GM18507 (cell line): ENCODE measurements at regions not wholly inside any gene's neighbourhood (a gene's known extent, or its start where the extent isn't known, plus 50 kb on each side); places are given as distances from the start of the nearest gene placed in this dataset.
A peak's percentile ranks its signal among the peaks of the same experiment; 100 is the strongest.
"Not testable (repeated sequence)": the region's sequence is repeated elsewhere in the genome, so short reads cannot be mapped to it uniquely, and the experiment has no call there.

ENCODE experiments used
- DNase-seq: peaks from one replicate; pipeline ENCODE4 v3.0.0; 2011; ENCODE audit warnings: low read depth; ENCODE audit not compliant: insufficient read length; ENCODE audit errors: extremely low spot score
- FAIRE-seq: peaks from 2 replicates; lab custom pipeline; 2011; peaks lifted over from hg19 to GRCh38; lab: Jason Lieb, UNC

DNA sequence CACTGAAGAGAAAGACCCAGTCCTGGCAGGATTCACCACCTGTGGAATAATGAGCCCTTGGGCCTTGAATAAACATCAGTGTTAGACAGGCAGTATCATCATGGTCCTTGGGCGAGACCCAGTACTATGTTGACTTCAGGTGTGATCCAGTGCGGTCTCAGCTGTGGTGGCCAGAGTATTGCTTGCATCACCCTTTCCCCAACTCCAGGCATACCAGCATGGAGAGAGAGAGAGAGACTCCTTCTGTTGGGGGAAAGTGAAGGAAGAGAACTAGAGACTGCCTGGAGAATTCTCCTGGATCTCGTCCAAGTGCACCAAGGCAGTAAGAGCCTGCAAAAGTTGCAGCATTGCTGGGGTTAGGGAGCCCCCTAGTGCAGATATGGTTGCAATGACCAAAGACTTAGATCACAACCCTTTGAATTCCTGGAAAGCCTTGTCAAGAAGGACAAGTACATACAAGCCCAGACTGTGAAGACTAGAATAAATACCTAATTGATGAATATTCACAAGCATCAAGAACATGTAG, 61.1 kb upstream of the VAMP7 start:
- FAIRE-seq (peak; percentile 80), DNase-seq (no peak)

GRCh38 chrX:155819525-155819924, 61.6 kb upstream of the VAMP7 start:
- FAIRE-seq, result no peak
- DNase-seq, result no peak

GRCh38 chrX:155814391-155814790, 66.8 kb upstream of the VAMP7 start:
- FAIRE-seq, DNase-seq: not testable (repeated sequence)

DNA sequence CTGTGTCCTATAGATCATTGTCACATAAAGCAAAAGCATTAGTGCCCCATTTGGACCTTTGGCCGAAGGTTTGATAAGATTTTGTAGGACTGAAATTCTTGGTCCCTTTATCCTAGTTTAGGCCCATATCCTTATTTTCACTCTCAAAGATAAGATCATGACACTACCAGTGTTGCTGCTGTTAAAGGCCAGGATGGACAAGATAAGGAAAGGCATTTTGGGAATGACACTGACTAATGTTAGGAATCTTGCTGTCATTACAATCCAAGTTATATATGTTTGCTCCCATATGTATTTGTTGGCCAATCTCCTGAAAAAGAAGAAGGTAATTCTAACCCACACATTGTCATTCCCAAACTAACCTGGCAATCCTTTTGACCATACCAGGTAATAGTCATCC, 101.3 kb upstream of the VAMP7 start:
- DNase-seq, result no peak
- FAIRE-seq, result no peak

DNA sequence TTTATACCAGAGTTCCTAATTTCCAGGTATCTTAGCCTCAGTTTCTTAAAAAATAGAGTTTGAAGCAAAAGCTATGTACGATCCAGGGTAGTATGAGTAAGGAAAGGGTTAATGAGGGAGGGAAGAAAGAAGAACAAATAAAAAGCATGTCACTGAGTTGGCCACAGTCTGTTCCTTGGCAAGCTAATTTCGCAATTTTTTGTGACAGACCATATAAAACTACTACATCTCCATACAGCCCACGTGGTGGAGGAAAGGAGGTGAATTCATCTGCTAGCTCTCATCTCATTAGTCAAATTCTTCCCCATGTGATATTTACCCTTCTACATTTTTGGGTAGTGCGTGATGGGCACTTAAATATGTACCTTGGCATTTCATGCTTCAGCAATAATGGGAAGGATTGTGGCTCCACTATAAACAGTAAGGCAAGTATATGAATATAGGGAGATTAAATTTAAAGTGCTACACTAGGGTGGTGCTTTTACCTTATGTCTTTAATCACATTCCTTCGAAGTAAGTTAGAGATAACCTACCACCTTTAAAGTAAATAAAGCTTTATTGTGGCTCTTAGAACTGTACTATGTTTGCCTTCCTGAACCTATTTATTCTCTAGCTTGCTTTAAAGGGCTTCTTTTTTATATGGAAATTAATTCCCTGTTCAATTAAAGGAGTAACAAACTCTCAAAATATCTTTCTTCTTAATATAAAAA, 102.1 kb upstream of the VAMP7 start:
- FAIRE-seq (no peak), DNase-seq (no peak)

DNA sequence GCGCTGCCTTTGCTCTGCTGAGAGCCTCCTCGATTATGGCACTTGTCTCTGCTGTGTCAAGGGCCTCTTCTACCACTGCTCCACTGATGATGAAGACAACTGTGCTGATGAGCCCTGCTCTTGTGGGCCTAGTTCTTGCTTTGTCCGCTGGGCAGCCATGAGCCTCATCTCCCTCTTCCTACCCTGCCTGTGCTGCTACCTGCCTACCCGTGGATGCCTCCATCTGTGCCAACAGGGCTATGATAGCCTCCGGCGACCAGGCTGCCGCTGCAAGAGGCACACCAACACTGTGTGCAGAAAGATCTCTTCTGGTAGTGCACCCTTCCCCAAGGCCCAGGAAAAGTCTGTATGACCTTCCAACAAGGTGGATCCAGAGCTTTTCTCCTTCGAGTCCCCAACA, 106.8 kb upstream of the VAMP7 start:
- DNase-seq (no peak), FAIRE-seq (no peak)

DNA sequence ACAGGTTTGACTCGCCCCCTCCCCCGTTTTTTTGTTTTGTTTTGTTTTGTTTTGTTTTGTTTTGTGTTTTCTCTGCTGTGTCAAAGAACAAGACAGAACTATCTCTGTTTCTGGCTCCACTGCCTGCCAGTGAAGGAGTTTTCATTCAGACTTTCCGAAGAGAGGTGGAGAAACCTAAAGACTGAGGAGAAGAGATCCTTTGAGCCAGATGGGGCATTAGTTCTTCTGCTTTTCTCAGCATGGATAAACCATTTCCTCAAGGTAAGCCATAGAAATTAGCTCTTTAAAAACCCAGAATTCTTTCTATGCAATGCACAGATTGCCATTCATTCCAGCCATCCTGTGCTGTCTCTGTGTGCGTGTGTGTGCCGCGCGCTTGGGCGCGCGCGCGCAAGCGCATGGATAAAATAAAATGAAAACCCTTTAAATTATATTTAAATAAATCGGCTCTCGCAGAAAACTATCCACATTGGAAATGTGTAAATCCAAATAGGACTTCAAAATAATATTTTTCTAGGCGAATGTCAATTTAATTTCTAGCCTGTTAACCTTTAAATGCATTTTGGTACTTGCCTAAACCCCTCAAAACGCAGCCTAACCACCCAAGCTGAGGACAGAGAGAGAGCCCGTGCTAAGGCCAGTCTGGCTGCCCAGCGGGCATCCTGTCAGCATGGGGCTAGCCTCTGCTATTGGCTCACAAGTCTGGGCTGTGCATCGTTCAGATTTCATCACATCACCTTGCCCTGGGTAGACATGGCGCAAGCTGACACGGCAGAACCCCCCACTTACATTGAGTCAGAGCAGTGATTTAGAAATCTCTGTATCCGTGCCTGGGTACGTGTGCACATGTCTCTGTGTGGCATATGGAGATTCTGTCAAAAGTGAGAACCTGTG, 113.0 kb upstream of the VAMP7 start:
- no peak for FAIRE-seq
- DNase-seq, result no peak

DNA sequence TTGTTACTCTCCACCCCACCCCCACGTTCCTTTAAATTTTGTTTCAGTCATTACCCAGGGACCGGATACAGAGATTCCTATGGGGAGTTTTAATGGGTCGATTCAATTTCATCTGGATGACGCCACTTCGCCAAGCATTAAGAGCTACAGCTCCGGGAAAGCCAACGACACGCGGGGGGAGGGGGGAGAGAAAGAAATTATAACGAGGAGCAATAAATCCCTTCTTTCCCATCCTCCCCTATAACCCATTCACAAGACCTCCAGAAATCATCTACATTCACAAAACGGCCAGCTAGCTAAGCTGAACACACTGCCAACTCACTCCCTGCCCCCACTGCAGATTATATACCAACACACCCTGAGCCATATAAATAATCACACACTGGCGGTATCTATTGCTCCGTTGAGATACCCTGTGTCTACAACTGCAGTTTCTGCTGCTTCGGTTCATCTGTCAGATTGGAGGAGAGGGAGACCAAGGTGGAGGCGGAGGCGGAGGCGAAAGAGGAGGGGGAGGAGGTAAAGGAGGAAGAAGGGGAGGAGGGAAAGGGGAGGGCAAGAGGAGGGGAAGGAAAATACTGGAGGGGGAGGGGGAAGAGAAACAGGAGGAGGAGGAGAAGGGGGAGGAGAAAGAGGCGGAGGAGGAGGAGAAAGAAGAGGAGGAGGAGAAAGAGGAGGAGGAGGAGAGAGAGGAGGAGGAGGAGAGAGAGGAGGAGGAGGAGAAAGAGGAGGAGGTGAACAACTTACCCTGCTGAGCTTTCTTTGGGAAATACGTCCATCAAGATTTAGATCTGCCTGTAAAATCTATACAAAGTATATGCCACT, 113.9 kb upstream of the VAMP7 start:
- DNase-seq (no peak), FAIRE-seq (no peak)

DNA sequence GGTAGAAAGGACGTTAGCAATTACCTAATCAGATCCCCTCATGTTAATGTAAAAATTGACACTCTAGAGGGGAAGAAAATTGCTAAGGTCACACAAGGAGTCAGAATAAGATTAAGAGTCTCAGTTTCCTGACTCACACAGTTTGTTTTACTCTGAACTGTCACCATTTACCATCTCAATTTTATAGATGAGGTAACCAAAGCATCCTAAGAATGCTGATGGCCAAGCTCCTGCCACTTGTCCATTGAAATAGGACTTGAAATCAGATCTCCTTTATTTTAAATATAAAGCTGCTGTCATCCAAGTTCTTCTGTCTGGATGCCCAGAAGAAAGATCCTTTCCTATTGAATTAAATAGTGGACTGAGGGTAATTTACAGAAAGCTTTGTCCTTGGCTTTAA, 114.8 kb upstream of the VAMP7 start:
- DNase-seq (no peak), FAIRE-seq (no peak)

- FAIRE-seq (no peak), DNase-seq (no peak)
Measured at GRCh38 chrX:155761185-155761584, 120.0 kb upstream of the VAMP7 start.

DNA sequence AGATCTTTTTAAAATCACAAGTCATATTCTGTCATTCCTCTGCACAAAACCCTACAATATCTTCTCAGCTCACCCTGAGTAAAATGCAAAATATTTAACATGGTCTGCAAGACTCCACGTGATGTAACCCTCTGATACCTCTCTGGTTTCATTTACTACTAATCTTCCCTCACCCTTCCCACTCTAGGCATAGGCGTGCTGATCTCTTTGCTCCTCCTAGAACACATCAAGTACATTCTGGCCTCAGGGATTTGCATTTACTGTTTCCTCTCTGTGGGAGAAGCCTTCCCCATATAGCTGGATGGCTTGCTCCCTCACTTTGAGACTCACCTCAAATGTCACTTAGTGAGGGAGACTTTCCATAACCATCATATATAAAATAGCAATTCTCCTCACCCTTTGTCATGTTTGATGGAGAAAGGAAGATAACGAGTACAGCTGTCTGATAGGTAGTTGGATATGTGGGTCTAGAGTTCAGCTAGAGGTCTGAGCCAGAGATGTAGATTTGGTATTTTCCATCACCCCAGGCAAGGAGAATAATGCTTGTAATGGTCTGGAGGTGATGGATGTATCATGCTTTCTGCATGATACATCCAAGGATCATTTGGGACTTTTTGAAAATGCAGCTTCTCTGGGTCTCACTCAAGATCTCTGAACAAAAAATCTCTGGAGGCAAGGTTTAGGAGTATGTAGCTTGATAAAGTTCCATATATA, 123.9 kb upstream of the VAMP7 start:
- DNase-seq (no peak), FAIRE-seq (no peak)

DNA sequence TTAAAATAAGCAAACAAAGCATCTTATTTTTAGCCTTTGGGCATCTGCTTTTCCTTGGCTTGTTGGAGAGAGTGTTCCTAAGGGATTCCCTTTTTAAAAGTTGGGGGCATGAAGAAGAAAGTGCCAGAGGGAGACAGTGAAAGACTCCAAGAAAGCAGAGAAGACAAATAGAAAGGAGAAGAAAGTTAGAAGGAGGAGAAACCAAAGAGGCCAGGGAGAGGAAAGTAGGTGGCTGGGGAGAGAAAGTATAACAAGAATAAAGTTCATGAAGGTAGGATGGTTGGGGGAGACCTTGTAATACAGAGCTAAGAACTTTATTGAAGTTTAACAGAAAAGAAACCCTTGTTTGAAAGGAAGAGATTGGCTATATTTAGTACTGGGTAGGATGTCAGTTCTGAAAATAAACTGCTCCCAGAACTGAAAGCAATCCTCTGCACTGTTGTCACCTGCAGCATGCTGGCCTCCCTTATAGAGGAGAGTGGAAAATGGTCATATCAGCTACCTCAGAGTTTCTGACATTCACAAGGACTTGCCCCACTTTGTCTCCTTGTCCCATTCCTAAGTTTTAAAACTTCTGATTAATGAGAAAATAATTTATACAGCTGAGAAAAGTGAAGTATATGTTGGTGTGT, 125.3 kb upstream of the VAMP7 start:
- FAIRE-seq, result no peak
- no peak for DNase-seq

DNA sequence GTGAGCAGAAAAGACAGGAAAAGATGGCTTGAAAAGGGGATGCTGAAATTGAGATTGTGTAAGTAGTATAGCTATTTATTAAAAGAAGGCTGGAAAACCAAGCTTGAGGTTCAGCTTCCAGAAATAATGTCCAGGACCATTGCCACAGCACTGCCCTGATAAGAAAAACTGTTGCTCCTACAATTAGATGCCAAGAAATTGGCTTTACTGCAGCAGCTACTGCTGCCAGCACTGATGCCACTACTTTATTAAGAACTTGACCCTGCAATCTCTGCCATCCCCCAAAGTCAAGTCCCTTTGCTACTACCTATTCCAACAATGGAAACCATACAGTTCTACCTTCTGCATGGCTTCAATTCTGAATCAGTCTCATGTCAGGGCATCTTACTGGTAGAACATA, 130.0 kb upstream of the VAMP7 start:
- FAIRE-seq, result no peak

DNA sequence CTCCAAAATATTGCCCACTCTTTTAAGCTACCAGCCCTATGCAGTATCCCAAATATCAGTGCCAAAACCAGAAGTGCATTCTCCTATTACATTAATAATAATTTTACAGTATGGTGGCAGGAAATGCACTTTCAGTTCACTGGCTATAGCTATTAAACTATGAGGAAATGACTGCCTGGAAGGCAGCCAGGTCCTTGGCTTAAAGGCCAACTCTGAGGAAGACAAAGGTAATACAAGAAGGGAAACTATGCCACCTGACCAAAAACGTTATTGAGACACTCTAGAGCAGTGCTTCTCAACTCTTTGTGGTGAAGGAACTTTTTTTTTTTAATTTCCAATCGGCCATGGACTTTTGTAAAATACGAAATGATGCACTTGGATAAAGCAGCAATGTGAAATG, 133.6 kb upstream of the VAMP7 start:
- DNase-seq (no peak), FAIRE-seq (no peak)

More for the DNA sequence above, 130.0 kb upstream of the VAMP7 start:
- no peak for DNase-seq

GRCh38 chrX:155745792-155746191, 133.0 kb upstream of the TMLHE start:
- no peak for FAIRE-seq
- no peak for DNase-seq

GRCh38 chrX:155744534-155744933, 131.8 kb upstream of the TMLHE start:
- FAIRE-seq (no peak), DNase-seq (no peak)

DNA sequence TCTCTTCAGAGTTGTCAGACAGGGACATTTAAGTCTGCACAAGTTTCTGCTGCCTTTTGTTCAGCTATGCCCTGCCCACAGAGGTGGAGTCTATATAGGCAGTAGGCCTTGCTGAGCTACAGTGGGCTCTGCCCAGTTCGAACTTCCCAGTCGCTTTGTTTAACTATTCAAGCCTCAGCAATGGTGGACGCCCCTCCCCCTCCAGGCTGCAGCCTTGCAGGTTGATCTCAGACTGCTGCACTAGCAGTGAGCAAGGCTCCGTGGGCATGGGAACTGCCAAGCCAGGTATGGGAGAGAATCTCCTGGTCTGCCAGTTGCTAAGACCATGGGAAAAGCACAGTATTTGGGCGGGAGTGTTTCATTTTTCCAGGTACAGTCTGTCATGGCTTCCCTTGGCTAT, 115.6 kb upstream of the TMLHE start:
- DNase-seq, FAIRE-seq: not testable (repeated sequence)

GRCh38 chrX:155718972-155719586, 106.3 kb upstream of the TMLHE start:
- no peak for DNase-seq
- FAIRE-seq, result no peak
